Sciatic nerve (tissue), 2 donors: ENCODE measurements at regions not wholly inside any gene's neighbourhood (a gene's known extent, or its start where the extent isn't known, plus 50 kb on each side); places are given as distances from the start of the nearest gene placed in this dataset.

Experiments
- ATAC-seq: fragments of 200-7000 bp; cut with Tn5 transposase; one replicate; pipeline ENCODE4 v1.9.1; 2020; ENCODE audit warnings: mild to moderate bottlenecking, moderate library complexity
- DNase-seq: peaks from one replicate; pipeline ENCODE4 v3.0.0-alpha.2; 2020; ENCODE audit warnings: low spot score
- intact Hi-C: fragments of 100-400 bp; cut with DNase I; formaldehyde crosslinking; loops from one replicate; pipeline ENCODE4 v1.14.2; 2022
- donor health status: DM: no; HTN: no; CAD: no.
- donor health status: DM: no; HTN: no; CAD: no.

- ATAC-seq (no peak), DNase-seq (no peak)
- intact Hi-C loops: no loop called here
Observed at GRCh38 chr13:55437162-55437561, 1703.6 kb upstream of the PRR20A start.

GRCh38 chr13:55439450-55439849 lies 1701.3 kb upstream of the PRR20A start:
- intact Hi-C loops: no loop called here
- ATAC-seq: no peak
- no peak for DNase-seq

- no peak for DNase-seq
- intact Hi-C loops: no loop called here
Observed at GRCh38 chr13:55440465-55441085, 1700.1 kb upstream of the PRR20A start.

GRCh38 chr13:55464222-55464621 lies 1676.5 kb upstream of the PRR20A start:
- DNase-seq (no peak), ATAC-seq (no peak)
- intact Hi-C loops: no loop called here

More at GRCh38 chr13:55440465-55441085, 1700.1 kb upstream of the PRR20A start:
- no peak for ATAC-seq

- no peak for DNase-seq
- intact Hi-C loops: no loop called here
- ATAC-seq: no peak
Observed at GRCh38 chr13:55467476-55467875, 1673.2 kb upstream of the PRR20A start.

- no peak for ATAC-seq
- no peak for DNase-seq
- intact Hi-C loops: no loop called here
Observed at GRCh38 chr13:55483626-55484158, 1657.0 kb upstream of the PRR20A start.

GRCh38 chr13:55493297-55493696 lies 1647.4 kb upstream of the PRR20A start:
- ATAC-seq: no peak

GRCh38 chr13:55497486-55497885 lies 1643.2 kb upstream of the PRR20A start:
- intact Hi-C loops: no loop called here
- no peak for DNase-seq
- ATAC-seq: no peak

More at GRCh38 chr13:55493297-55493696, 1647.4 kb upstream of the PRR20A start:
- intact Hi-C loops: no loop called here
- DNase-seq: no peak

- no peak for ATAC-seq
- no peak for DNase-seq
- intact Hi-C loops: no loop called here
Observed at GRCh38 chr13:55500694-55501093, 1640.0 kb upstream of the PRR20A start.

- no peak for ATAC-seq
- intact Hi-C loops: no loop called here
Observed at GRCh38 chr13:55516610-55517009, 1624.1 kb upstream of the PRR20A start.

GRCh38 chr13:55517312-55517711 lies 1623.4 kb upstream of the PRR20A start:
- ATAC-seq: no peak
- no peak for DNase-seq
- intact Hi-C loops: no loop called here

More at GRCh38 chr13:55516610-55517009, 1624.1 kb upstream of the PRR20A start:
- DNase-seq: no peak

GRCh38 chr13:55528434-55528833 lies 1612.3 kb upstream of the PRR20A start:
- DNase-seq (no peak), ATAC-seq (no peak)
- intact Hi-C loops: no loop called here

- no peak for DNase-seq
- intact Hi-C loops: no loop called here
- ATAC-seq: no peak
Observed at GRCh38 chr13:55534306-55534705, 1606.4 kb upstream of the PRR20A start.

- DNase-seq: no peak
- intact Hi-C loops: no loop called here
- ATAC-seq: no peak
Observed at GRCh38 chr13:55538424-55538823, 1602.3 kb upstream of the PRR20A start.

- no peak for ATAC-seq
- no peak for DNase-seq
- intact Hi-C loops: no loop called here
Observed at GRCh38 chr13:55543053-55543452, 1597.7 kb upstream of the PRR20A start.

GRCh38 chr13:55550624-55551023 lies 1590.1 kb upstream of the PRR20A start:
- intact Hi-C loops: no loop called here
- DNase-seq (no peak), ATAC-seq (no peak)

GRCh38 chr13:55553701-55554100 lies 1587.0 kb upstream of the PRR20A start:
- intact Hi-C loops: no loop called here
- ATAC-seq: no peak

GRCh38 chr13:55554741-55555140 lies 1586.0 kb upstream of the PRR20A start:
- ATAC-seq (no peak), DNase-seq (no peak)
- intact Hi-C loops: no loop called here

More at GRCh38 chr13:55553701-55554100, 1587.0 kb upstream of the PRR20A start:
- DNase-seq: no peak

- DNase-seq: no peak
- intact Hi-C loops: no loop called here
- no peak for ATAC-seq
Observed at GRCh38 chr13:55560331-55560730, 1580.4 kb upstream of the PRR20A start.

- DNase-seq (no peak), ATAC-seq (no peak)
- intact Hi-C loops: no loop called here
Observed at GRCh38 chr13:55563267-55563666, 1577.5 kb upstream of the PRR20A start.

- ATAC-seq (no peak), DNase-seq (no peak)
- intact Hi-C loops: no loop called here
Observed at GRCh38 chr13:55566334-55566733, 1574.4 kb upstream of the PRR20A start.
